IMR-90 (cell line): ENCODE measurements at regions not wholly inside any gene's neighbourhood (a gene's known extent, or its start where the extent isn't known, plus 50 kb on each side); places are given as distances from the start of the nearest gene placed in this dataset.

Source experiments
- ATAC-seq: fragments of 200-7000 bp; cut with Tn5 transposase; 2 replicates; pipeline ENCODE4 v1.9.1; 2020; ENCODE audit warnings: low read depth, mild to moderate bottlenecking, moderate library complexity
- BruUV-seq: library from RNA; stranded (reverse); fragments of 400-500 nt; replicated peaks from 2 replicates; lab custom pipeline; 2021; lab: Mats Ljungman, UMichigan
- CTCF ChIA-PET: fragments of 300-600 bp; formaldehyde crosslinking; extraction: SDS; loops from one replicate; lab custom pipeline; 2021; ENCODE audit warnings: antibody characterized with exemption; lab: Yijun Ruan, JAX
- POLR2A ChIA-PET: fragments of 300-600 bp; sonication (Branson Sonifier 250); formaldehyde crosslinking; loops from one replicate; lab custom pipeline; 2022; ENCODE audit warnings: antibody characterized with exemption; ENCODE audit not compliant: unreplicated experiment; lab: Charles Lee
- DNase-seq: peaks from one replicate; pipeline ENCODE4 v3.0.0; 2013
- H2AFZ ChIP-seq: replicated peaks from 2 replicates; pipeline ENCODE3; 2013; ENCODE audit warnings: low read length, mild to moderate bottlenecking; ENCODE audit not compliant: poor library complexity
- H2AK5ac ChIP-seq: 2 replicates; pipeline ENCODE4 v1.6.1; 2013; ENCODE audit warnings: low read depth, low read length, inconsistent platforms
- H2AK9ac ChIP-seq: replicated peaks from 2 replicates; pipeline ENCODE3; 2013; ENCODE audit warnings: mild to moderate bottlenecking, low read depth, low read length, moderate library complexity; ENCODE audit not compliant: poor library complexity
- H2BK120ac ChIP-seq: 2 replicates; pipeline ENCODE4 v1.6.1; 2013; ENCODE audit warnings: low read depth, low read length, inconsistent platforms
- H2BK15ac ChIP-seq: 3 replicates; pipeline ENCODE4 v1.6.1; 2013; ENCODE audit warnings: low read depth, low read length, inconsistent platforms
- H2BK20ac ChIP-seq: 2 replicates; pipeline ENCODE4 v1.6.1; 2013; ENCODE audit warnings: low read depth, mild to moderate bottlenecking, inconsistent platforms, low read length, moderate library complexity
- H2BK5ac ChIP-seq: 2 replicates; pipeline ENCODE4 v1.6.1; 2013; ENCODE audit warnings: mild to moderate bottlenecking, low read depth, low read length, inconsistent platforms; ENCODE audit not compliant: poor library complexity, severe bottlenecking
- H3K14ac ChIP-seq: replicated peaks from 2 replicates; pipeline ENCODE4 v1.6.1; 2013; ENCODE audit warnings: low read depth, low read length, inconsistent platforms
- H3K18ac ChIP-seq: 2 replicates; pipeline ENCODE4 v1.6.1; 2013; ENCODE audit warnings: low read depth, low read length, control low read depth
- H3K23ac ChIP-seq: 2 replicates; pipeline ENCODE4 v1.6.1; 2013; ENCODE audit warnings: low read depth, low read length, inconsistent platforms
- H3K27ac ChIP-seq: 2 replicates; pipeline ENCODE4 v1.5.1; 2013; ENCODE audit warnings: mild to moderate bottlenecking, control low read depth, low read length; ENCODE audit not compliant: insufficient read depth
- H3K27me3 ChIP-seq: 2 replicates; pipeline ENCODE4 v1.6.1; 2013; ENCODE audit warnings: low read length; ENCODE audit not compliant: control insufficient read depth, insufficient read depth
- H3K36me3 ChIP-seq: 2 replicates; pipeline ENCODE4 v1.6.1; 2013; ENCODE audit warnings: low read length, mixed read lengths; ENCODE audit not compliant: control insufficient read depth, insufficient read depth
- H3K4ac ChIP-seq: 2 replicates; pipeline ENCODE4 v1.6.1; 2013; ENCODE audit warnings: low read depth, low read length, inconsistent platforms
- H3K4me1 ChIP-seq: 2 replicates; pipeline ENCODE4 v1.6.1; 2013; ENCODE audit warnings: low read length, mixed read lengths; ENCODE audit not compliant: control insufficient read depth, insufficient read depth
- H3K4me2 ChIP-seq: 2 replicates; pipeline ENCODE4 v1.6.1; 2013; ENCODE audit warnings: low read depth, mild to moderate bottlenecking, control low read depth, low read length, moderate library complexity
- H3K4me3 ChIP-seq: 2 replicates; pipeline ENCODE4 v1.5.1; 2013; ENCODE audit warnings: low read depth, mild to moderate bottlenecking, control low read depth, low read length, moderate library complexity; ENCODE audit not compliant: insufficient read depth
- H3K56ac ChIP-seq: 2 replicates; pipeline ENCODE4 v1.6.1; 2013; ENCODE audit warnings: low read length, inconsistent platforms; ENCODE audit not compliant: insufficient read depth; ENCODE audit errors: extremely low read depth
- H3K79me1 ChIP-seq, 2 experiments: 2 replicates each; pipeline ENCODE4 v1.6.1; 2013; ENCODE audit warnings: low read length in 2 of 2, inconsistent platforms in 1 of 2, low read depth in 1 of 2
- H3K9ac ChIP-seq: 2 replicates; pipeline ENCODE4 v1.6.1; 2013; ENCODE audit warnings: low read depth, low read length, control low read depth
- H3K9me1 ChIP-seq: 2 replicates; pipeline ENCODE4 v1.6.1; 2013; ENCODE audit warnings: low read length, inconsistent platforms; ENCODE audit not compliant: insufficient read depth
- H3K9me3 ChIP-seq: 2 replicates; pipeline ENCODE4 v1.6.1; 2013; ENCODE audit warnings: low read length; ENCODE audit not compliant: control insufficient read depth, insufficient read depth
- H4K20me1 ChIP-seq: 2 replicates; pipeline ENCODE4 v1.6.1; 2013; ENCODE audit warnings: low read length, inconsistent platforms; ENCODE audit not compliant: insufficient read depth
- H4K5ac ChIP-seq: 2 replicates; pipeline ENCODE4 v1.6.1; 2013; ENCODE audit warnings: mild to moderate bottlenecking, low read depth, low read length, control low read depth
- H4K8ac ChIP-seq, 2 experiments: 2 replicates each; pipeline ENCODE4 v1.6.1; 2013; ENCODE audit warnings: low read depth in 2 of 2, low read length in 2 of 2, control low read depth in 1 of 2, inconsistent platforms in 1 of 2
- H4K91ac ChIP-seq: 2 replicates; pipeline ENCODE4 v1.6.1; 2013; ENCODE audit warnings: low read depth, low read length, inconsistent platforms; ENCODE audit not compliant: insufficient read depth
- BHLHE40 ChIP-seq: fragments of 150-350 bp; IDR thresholded peaks from 2 replicates; pipeline ENCODE4 v1.6.1; 2016; ENCODE audit warnings: mild to moderate bottlenecking, low read depth, low read length
- CEBPB ChIP-seq: IDR thresholded peaks from 2 replicates; pipeline ENCODE4 v1.6.1; 2012; ENCODE audit warnings: low read depth, low read length, improper control_type of control experiment
- CHD1 ChIP-seq: IDR thresholded peaks from 2 replicates; pipeline ENCODE4 v1.6.1; 2012; ENCODE audit warnings: low read depth, low read length, improper control_type of control experiment
- CTCF ChIP-seq: conservative IDR thresholded peaks from 2 replicates; pipeline ENCODE4 v1.5.1; 2012; ENCODE audit warnings: mild to moderate bottlenecking, low read depth, low read length, improper control_type of control experiment
- ELK1 ChIP-seq: fragments of 150-350 bp; IDR thresholded peaks from 2 replicates; pipeline ENCODE4 v1.6.1; 2016; ENCODE audit warnings: low read depth, mild to moderate bottlenecking, low read length, moderate library complexity, borderline replicate concordance
- FOS ChIP-seq: fragments of 150-350 bp; IDR thresholded peaks from 2 replicates; pipeline ENCODE4 v1.6.1; 2016; ENCODE audit warnings: low read depth, low read length
- MAFK ChIP-seq: IDR thresholded peaks from 2 replicates; pipeline ENCODE4 v1.6.1; 2012; ENCODE audit warnings: low read depth, low read length, improper control_type of control experiment
- MAZ ChIP-seq: IDR thresholded peaks from 2 replicates; pipeline ENCODE4 v1.6.1; 2012; ENCODE audit warnings: low read depth, mild to moderate bottlenecking, low read length, improper control_type of control experiment, moderate library complexity, borderline replicate concordance
- MXI1 ChIP-seq: IDR thresholded peaks from 2 replicates; pipeline ENCODE4 v1.6.1; 2012; ENCODE audit warnings: low read depth, mild to moderate bottlenecking, low read length, moderate library complexity, borderline replicate concordance
- NFE2L2 ChIP-seq: fragments of 150-350 bp; IDR thresholded peaks from 2 replicates; pipeline ENCODE4 v1.6.1; 2016; ENCODE audit warnings: low read depth, mild to moderate bottlenecking, low read length
- POLR2A ChIP-seq: IDR thresholded peaks from 2 replicates; pipeline ENCODE4 v1.6.1; 2012; ENCODE audit warnings: mild to moderate bottlenecking, low read depth, low read length
- RAD21 ChIP-seq: IDR thresholded peaks from 2 replicates; pipeline ENCODE4 v1.6.1; 2012; ENCODE audit warnings: low read length, improper control_type of control experiment
- RCOR1 ChIP-seq: IDR thresholded peaks from 2 replicates; pipeline ENCODE4 v1.6.1; 2012; ENCODE audit warnings: mild to moderate bottlenecking, low read length, improper control_type of control experiment; ENCODE audit not compliant: insufficient replicate concordance
- RFX5 ChIP-seq: IDR thresholded peaks from 2 replicates; pipeline ENCODE4 v1.8.0; 2012; ENCODE audit warnings: low read depth, mild to moderate bottlenecking, low read length, moderate library complexity
- SMC3 ChIP-seq: fragments of 150-350 bp; IDR thresholded peaks from 2 replicates; pipeline ENCODE4 v1.6.1; 2016; ENCODE audit warnings: low read depth, mild to moderate bottlenecking, antibody characterized with exemption, low read length, moderate library complexity
- USF2 ChIP-seq: fragments of 150-350 bp; IDR thresholded peaks from 2 replicates; pipeline ENCODE4 v1.6.1; 2017; ENCODE audit warnings: mild to moderate bottlenecking, antibody characterized with exemption, low read length, low read depth
- WGBS, 2 experiments: methylation state at CpG; one replicate each; pipeline versions ENCODE4 v1.1.5 to v1.1.7; 2013; ENCODE audit warnings: missing lambda C conversion rate in 2 of 2; ENCODE audit not compliant: insufficient read length in 1 of 2; ENCODE audit errors: extremely low coverage in 2 of 2; 5-methylcytosine and 5-hydroxymethylcytosine counted together
- dilution Hi-C: fragments of 300-500 bp; cut with HindIII; formaldehyde crosslinking; loops from one replicate; pipeline ENCODE4 v1.14.3; 2018; ENCODE audit warnings: low sequenced_read_pairs; ENCODE audit not compliant: unreplicated experiment
- in situ Hi-C: fragments of 300-500 bp; cut with MboI; formaldehyde crosslinking; loops from 3 replicates; pipeline ENCODE4 v1.14.3; 2019; ENCODE audit warnings: low sequenced_read_pairs, inconsistent platforms, mixed read lengths
- intact Hi-C: fragments of 100-400 bp; cut with micrococcal nuclease; formaldehyde crosslinking; loops from 2 replicates; pipeline ENCODE4 v1.10.0; 2022

GRCh38 chr21:16550917-16551741 lies 821.3 kb downstream of the USP25 start:
- Histone ChIP-seq H3K4ac (no peak overlapping the region), H2AK5ac (no peak overlapping the region), H2AFZ (no peak overlapping the region), H3K9me1 (no peaks in the 10 kb centered on the region), H3K36me3 (no peaks in the 10 kb centered on the region), H4K91ac (no peak overlapping the region), H4K8ac (no peak overlapping the region), H3K4me3 (no peak overlapping the region), H2BK5ac (no peak overlapping the region), H3K27ac (no peak overlapping the region), H3K9me3 (no peaks in the 10 kb centered on the region), H3K23ac (no peak overlapping the region), H2BK120ac (no peak overlapping the region), H2BK20ac (no peak overlapping the region), H3K79me1 (no peaks in the 10 kb centered on the region), H3K4me1 (peaks cover 2% of the 10 kb centered on the region; the same call in 1 of the 2 replicates), H2AK9ac (no peak overlapping the region), H4K20me1 (no peaks in the 10 kb centered on the region), H2BK15ac (no peak overlapping the region), H3K56ac (no peak overlapping the region), H4K5ac (no peak overlapping the region), H3K18ac (no peak overlapping the region), H3K14ac (no peak overlapping the region), H3K27me3 (no peaks in the 10 kb centered on the region), H3K4me2 (no peak overlapping the region), H3K9ac (no peak overlapping the region)
- ATAC-seq (no peak), DNase-seq (no peak)
- in situ Hi-C loops = loop anchor here (25.0 kb wide), 1 partner anchor 911 kb away; no protein-coding TSS in a partner anchor
- dilution Hi-C loops = no loop called here
- BruUV-seq = no TSS peak
- WGBS, 2 experiments = no CpG with 5 or more reads among the region's 7 CpGs
- POLR2A ChIA-PET = no interaction called here
- TF ChIP-seq BHLHE40 (no peak), NFE2L2 (no peak), CTCF (no peak), MAZ (no peak), USF2 (no peak), RFX5 (no peak), RAD21 (no peak), FOS (no peak), CHD1 (no peak), RCOR1 (no peak), CEBPB (no peak), POLR2A (no peak), MAFK (no peak), SMC3 (no peak), MXI1 (no peak), ELK1 (no peak)
- intact Hi-C loops = no loop called here
- CTCF ChIA-PET = no interaction called here
